Lower leg skin (tissue), 3 donors: ENCODE measurements at regions not wholly inside any gene's neighbourhood (a gene's known extent, or its start where the extent isn't known, plus 50 kb on each side); places are given as distances from the start of the nearest gene placed in this dataset.

Experiments
- CTCF ChIP-seq, 3 donors: fragments of 450-650 bp; IDR thresholded peaks; one replicate each; pipeline ENCODE4 v1.5.1; 2016; ENCODE audit warnings: antibody characterized with exemption in 3 of 3, mild to moderate bottlenecking in 3 of 3, moderate library complexity in 2 of 3
- POLR2A ChIP-seq, 2 donors: fragments of 450-650 bp; IDR thresholded peaks; one replicate each; pipeline ENCODE4 v1.6.1; 2016 to 2017; ENCODE audit warnings: antibody characterized with exemption in 2 of 2, mild to moderate bottlenecking in 1 of 2, moderate library complexity in 1 of 2

DNA sequence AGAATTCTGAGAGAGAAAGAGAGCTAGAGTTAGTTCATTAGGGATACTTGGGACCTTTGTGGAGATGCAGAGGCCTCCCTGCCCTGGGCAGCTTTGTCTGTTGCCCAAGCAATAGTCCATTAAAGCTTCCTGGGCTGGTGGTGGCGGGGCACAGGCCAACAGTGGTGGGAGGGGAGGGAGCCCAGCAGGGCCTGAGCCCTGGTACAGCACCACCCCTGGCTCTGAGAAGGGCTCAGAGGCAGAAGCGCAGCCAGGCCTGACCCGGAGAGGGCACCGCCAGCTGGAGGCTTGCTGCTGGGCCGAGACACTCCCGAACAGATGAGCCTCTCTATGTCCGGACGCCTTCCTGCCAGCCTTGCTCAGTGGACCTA lies 65.3 kb downstream of the EFNB1 start:
- TF ChIP-seq CTCF (IDR thresholded peaks at IDR 0.05): no peak
- no peak for TF ChIP-seq POLR2A (IDR thresholded peaks at IDR 0.05)
